ENCODE measurements at regions not wholly inside any gene's neighbourhood (a gene's known extent, or its start where the extent isn't known, plus 50 kb on each side); places are given as distances from the start of the nearest gene placed in this dataset.

DNA sequence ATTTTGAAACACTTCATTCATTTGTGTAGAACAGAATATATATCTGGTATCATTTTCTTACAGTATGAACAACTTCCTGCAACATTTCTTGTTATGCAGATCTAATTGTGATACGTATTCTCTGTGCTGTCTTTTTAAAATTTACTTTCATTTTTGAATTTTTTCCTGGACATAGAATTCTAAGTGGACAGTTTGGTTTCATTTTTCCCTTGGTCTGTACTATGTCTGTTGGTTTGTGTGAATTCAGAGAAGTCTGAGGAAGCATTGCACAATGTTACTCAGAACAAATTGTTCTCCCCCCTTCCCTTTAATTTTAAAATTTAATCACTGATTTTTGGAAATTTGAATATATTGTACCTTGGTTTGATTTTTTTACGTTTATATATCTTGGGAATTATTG is 352.5 kb upstream of the PCDH20 start:
- H3K79me1 ChIP-seq (ENCODE audit: low read depth in 1 of 2, low read length in 2 of 2), result no peaks in the 10 kb centered on the region
- no peak overlapping the region for H2BK120ac ChIP-seq (ENCODE audit: low read depth, low read length)
- H3K9ac ChIP-seq (ENCODE audit: low read depth, low read length), result no peak overlapping the region
- H4K5ac ChIP-seq (ENCODE audit: low read depth, low read length), result no peak overlapping the region
- intact Hi-C loops (cut with micrococcal nuclease), result no loop called here
- no TSS peak for BruUV-seq (replicated peaks)
- H3K36me3 ChIP-seq (ENCODE audit: control insufficient read depth, insufficient read depth, low read length), result no peaks in the 10 kb centered on the region
- no peak overlapping the region for H2BK5ac ChIP-seq (ENCODE audit: low read depth, low read length, poor library complexity, severe bottlenecking)
- ChIA-PET CTCF (no interaction called here), POLR2A (ENCODE audit: unreplicated experiment) (no interaction called here)
- H3K27ac ChIP-seq (ENCODE audit: insufficient read depth, low read length), result no peak overlapping the region
- no peak overlapping the region for H3K4me3 ChIP-seq (ENCODE audit: insufficient read depth, low read depth, low read length)
- TF ChIP-seq, protein P1, sequence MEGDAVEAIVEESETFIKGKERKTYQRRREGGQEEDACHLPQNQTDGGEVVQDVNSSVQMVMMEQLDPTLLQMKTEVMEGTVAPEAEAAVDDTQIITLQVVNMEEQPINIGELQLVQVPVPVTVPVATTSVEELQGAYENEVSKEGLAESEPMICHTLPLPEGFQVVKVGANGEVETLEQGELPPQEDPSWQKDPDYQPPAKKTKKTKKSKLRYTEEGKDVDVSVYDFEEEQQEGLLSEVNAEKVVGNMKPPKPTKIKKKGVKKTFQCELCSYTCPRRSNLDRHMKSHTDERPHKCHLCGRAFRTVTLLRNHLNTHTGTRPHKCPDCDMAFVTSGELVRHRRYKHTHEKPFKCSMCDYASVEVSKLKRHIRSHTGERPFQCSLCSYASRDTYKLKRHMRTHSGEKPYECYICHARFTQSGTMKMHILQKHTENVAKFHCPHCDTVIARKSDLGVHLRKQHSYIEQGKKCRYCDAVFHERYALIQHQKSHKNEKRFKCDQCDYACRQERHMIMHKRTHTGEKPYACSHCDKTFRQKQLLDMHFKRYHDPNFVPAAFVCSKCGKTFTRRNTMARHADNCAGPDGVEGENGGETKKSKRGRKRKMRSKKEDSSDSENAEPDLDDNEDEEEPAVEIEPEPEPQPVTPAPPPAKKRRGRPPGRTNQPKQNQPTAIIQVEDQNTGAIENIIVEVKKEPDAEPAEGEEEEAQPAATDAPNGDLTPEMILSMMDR (conservative IDR thresholded peaks at IDR 0.05; ENCODE audit: low read depth, low read length), result no peak
- TF ChIP-seq MAZ (IDR thresholded peaks at IDR 0.05; ENCODE audit: borderline replicate concordance, low read depth, low read length) (no peak), CHD1 (IDR thresholded peaks at IDR 0.05; ENCODE audit: low read depth, low read length) (no peak), RCOR1 (IDR thresholded peaks at IDR 0.05; ENCODE audit: insufficient replicate concordance, low read length) (no peak), SMC3 (IDR thresholded peaks at IDR 0.05; ENCODE audit: low read depth, low read length) (no peak), MAFK (IDR thresholded peaks at IDR 0.05; ENCODE audit: low read depth, low read length) (no peak), CEBPB (IDR thresholded peaks at IDR 0.05; ENCODE audit: low read depth, low read length) (no peak), FOS (IDR thresholded peaks at IDR 0.05; ENCODE audit: low read depth, low read length) (no peak), RFX5 (IDR thresholded peaks at IDR 0.05; ENCODE audit: low read depth, low read length) (no peak), MXI1 (IDR thresholded peaks at IDR 0.05; ENCODE audit: borderline replicate concordance, low read depth, low read length) (no peak), RAD21 (IDR thresholded peaks at IDR 0.05; ENCODE audit: low read length) (no peak), NFE2L2 (IDR thresholded peaks at IDR 0.05; ENCODE audit: low read depth, low read length) (no peak), BHLHE40 (IDR thresholded peaks at IDR 0.05; ENCODE audit: low read depth, low read length) (no peak)
- TF ChIP-seq, protein P2, sequence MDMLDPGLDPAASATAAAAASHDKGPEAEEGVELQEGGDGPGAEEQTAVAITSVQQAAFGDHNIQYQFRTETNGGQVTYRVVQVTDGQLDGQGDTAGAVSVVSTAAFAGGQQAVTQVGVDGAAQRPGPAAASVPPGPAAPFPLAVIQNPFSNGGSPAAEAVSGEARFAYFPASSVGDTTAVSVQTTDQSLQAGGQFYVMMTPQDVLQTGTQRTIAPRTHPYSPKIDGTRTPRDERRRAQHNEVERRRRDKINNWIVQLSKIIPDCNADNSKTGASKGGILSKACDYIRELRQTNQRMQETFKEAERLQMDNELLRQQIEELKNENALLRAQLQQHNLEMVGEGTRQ (IDR thresholded peaks at IDR 0.05; ENCODE audit: low read depth, low read length), result no peak
- TF ChIP-seq, protein P3, sequence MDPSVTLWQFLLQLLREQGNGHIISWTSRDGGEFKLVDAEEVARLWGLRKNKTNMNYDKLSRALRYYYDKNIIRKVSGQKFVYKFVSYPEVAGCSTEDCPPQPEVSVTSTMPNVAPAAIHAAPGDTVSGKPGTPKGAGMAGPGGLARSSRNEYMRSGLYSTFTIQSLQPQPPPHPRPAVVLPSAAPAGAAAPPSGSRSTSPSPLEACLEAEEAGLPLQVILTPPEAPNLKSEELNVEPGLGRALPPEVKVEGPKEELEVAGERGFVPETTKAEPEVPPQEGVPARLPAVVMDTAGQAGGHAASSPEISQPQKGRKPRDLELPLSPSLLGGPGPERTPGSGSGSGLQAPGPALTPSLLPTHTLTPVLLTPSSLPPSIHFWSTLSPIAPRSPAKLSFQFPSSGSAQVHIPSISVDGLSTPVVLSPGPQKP (IDR thresholded peaks at IDR 0.05; ENCODE audit: borderline replicate concordance, low read depth, low read length), result no peak
- H3K23ac ChIP-seq (ENCODE audit: low read depth, low read length), result no peak overlapping the region
- H2AFZ ChIP-seq (replicated peaks; ENCODE audit: low read length, poor library complexity), result no peak overlapping the region
- no peaks in the 10 kb centered on the region for H3K9me1 ChIP-seq (ENCODE audit: insufficient read depth, low read length)
- no peak overlapping the region for H3K18ac ChIP-seq (ENCODE audit: low read depth, low read length)
- no peak overlapping the region for H2AK9ac ChIP-seq (replicated peaks; ENCODE audit: low read depth, low read length, poor library complexity)
- no peak overlapping the region for H4K91ac ChIP-seq (ENCODE audit: insufficient read depth, low read depth, low read length)
- H3K27me3 ChIP-seq (ENCODE audit: control insufficient read depth, insufficient read depth, low read length), result no peaks in the 10 kb centered on the region
- ATAC-seq (ENCODE audit: low read depth), result no peak
- in situ Hi-C loops (cut with MboI; ENCODE audit: low sequenced_read_pairs), result no loop called here
- H2BK20ac ChIP-seq (ENCODE audit: low read depth, low read length), result no peak overlapping the region
- H2AK5ac ChIP-seq (ENCODE audit: low read depth, low read length), result no peak overlapping the region
- no peak overlapping the region for H3K4me2 ChIP-seq (ENCODE audit: low read depth, low read length)
- no peak overlapping the region for H3K4ac ChIP-seq (ENCODE audit: low read depth, low read length)
- WGBS, 2 experiments (ENCODE audit: extremely low coverage in 2 of 2, insufficient read length in 1 of 2), result no CpG with 5 or more reads among the region's 2 CpGs
- H4K20me1 ChIP-seq (ENCODE audit: insufficient read depth, low read length), result no peaks in the 10 kb centered on the region
- peaks cover 18% of the 10 kb centered on the region; the same call in 1 of the 2 replicates for H3K9me3 ChIP-seq (ENCODE audit: control insufficient read depth, insufficient read depth, low read length)
- H3K14ac ChIP-seq (replicated peaks; ENCODE audit: low read depth, low read length), result no peak overlapping the region
- DNase-seq, result no peak
- H3K4me1 ChIP-seq (ENCODE audit: control insufficient read depth, insufficient read depth, low read length), result no peaks in the 10 kb centered on the region
- no peak overlapping the region for H4K8ac ChIP-seq (ENCODE audit: low read depth in 2 of 2, low read length in 2 of 2)
- dilution Hi-C loops (cut with HindIII; ENCODE audit: low sequenced_read_pairs, unreplicated experiment), result no loop called here
- H2BK15ac ChIP-seq (ENCODE audit: low read depth, low read length), result no peak overlapping the region
- H3K56ac ChIP-seq (ENCODE audit: extremely low read depth, insufficient read depth, low read length), result no peak overlapping the region
